GM04504 (cell line): ENCODE measurements at regions not wholly inside any gene's neighbourhood (a gene's known extent, or its start where the extent isn't known, plus 50 kb on each side); places are given as distances from the start of the nearest gene placed in this dataset.

Experiments
- DNase-seq: peaks from one replicate; pipeline ENCODE4 v3.0.0-alpha.2; 2012; ENCODE audit warnings: low read depth

DNA sequence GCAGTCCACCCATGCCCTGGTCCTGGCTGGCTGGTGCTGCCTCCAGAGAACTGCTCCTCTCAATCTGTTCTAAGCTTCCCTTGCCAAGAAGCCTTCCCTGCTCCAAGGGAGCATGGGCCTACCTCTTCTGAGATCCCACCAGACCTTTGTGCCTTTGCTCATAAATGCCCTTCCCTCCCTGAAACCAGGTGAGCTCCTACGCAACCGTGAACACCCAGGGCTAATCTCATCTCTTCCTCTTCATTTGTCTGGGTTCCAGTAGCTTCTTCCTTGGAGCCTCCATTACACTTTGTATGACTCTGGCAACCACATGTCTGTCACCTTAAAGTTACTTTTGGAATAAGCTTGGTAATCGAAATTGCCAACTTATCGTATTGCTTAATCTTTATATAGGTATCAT, 270.6 kb downstream of the PBX3 start:
- no peak for DNase-seq

DNA sequence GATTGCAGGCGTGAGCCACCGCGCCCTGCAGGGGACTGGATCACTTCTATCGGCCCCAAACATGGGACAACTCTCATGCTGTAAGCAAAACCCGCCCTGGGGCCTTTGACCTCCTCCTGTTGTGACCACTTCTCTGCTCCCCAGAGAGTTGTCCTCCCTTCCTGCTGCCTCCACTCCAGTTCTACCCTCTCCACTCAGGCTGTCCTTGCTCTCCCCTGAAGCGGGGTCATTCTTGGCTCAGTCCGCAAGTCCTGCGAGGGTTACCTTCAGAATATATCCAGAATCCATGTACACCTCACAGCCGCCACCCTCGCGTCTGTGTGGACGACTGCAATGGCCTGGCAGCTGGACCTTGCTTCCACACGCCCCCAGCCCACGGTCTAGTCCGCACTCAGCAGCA, 273.7 kb downstream of the PBX3 start:
- DNase-seq: no peak

DNA sequence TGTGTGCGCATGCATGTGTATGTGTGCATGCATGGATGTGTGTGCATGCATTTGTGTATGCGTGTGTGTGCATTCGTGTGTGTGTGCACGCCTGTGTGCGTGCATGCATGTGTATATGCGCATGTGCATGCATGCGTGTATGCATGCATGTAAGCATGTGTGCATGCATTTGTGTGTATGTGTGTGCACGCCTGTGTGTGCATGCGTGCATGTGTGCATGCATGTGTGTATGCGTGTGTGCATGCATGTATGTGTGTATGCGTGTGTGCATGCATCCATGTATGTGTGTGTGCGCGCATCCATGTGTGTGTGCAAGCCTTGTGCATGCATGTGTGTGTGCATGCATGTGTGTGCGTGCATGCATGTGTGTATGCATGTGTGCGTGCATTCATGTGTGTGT, 276.8 kb downstream of the PBX3 start:
- no peak for DNase-seq

DNA sequence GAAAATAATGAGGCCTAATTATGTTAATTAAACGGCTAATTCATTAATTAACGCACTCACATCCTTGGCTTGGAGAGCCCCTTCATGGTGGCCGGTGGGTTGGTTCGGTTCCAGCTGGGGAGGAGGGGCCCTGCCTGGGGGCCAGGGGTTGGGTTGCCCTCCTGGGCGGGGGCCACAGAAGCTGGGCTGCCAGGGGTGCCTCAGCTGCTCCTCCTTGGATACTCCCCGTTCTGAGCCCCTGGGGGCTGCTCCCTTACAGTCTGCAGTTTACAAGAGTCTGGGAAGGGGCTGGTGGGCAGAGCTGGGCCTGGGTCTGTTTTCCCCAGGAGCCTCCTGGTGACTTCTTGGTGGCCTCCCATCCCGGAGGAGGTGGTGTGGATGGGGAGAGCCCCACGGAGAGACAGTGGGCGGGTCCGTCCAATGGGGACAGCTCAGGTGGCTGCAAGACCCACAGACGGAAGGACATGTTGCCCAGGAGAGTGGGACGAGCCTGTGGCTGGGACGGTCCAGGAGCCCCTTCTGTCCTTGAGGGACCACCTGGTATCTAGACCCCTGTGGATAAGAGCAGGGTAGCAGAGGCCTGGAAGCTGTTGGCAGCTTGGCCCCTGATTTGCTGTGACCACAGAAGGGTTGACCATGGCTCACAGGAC, 277.5 kb downstream of the PBX3 start:
- no peak for DNase-seq

DNA sequence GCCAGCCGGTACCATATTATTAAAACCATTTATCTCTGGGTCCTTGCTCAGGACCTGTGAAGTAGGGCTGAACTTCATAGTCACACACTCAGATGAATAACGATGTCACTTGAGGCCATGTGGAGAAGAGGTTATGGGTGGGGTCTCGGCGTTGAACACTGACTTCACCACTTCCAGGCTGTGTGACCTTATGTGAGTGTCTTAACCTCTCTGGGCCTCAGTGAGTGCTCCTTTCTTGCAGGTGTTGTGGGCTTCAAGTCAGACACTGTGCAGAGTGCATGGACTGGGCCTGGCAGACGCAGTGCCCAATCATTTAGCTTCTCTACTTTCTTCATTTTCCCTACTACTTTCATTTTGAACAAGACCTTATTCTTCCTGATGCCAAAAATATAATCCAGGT, 278.8 kb downstream of the PBX3 start:
- no peak for DNase-seq

DNA sequence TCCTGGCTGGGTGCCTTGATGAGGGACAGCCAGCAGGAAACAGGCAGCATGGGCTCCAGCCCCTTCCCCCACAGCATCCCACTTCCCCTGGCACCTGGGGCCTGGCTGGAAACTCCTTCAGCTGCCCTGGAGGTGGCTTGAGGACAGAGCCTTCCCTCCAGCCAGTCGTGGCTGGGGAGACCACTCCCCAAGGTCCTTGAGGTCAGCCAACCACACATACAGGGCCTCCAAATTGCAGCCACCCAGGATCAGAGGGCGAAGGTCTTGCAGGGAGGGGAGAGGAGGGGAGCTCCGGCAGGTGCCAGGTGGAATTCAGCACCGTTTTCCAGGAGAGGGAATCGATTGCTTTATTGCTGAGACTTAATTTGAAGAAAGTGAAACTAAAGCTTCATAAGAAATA, 280.4 kb downstream of the PBX3 start:
- no peak for DNase-seq

DNA sequence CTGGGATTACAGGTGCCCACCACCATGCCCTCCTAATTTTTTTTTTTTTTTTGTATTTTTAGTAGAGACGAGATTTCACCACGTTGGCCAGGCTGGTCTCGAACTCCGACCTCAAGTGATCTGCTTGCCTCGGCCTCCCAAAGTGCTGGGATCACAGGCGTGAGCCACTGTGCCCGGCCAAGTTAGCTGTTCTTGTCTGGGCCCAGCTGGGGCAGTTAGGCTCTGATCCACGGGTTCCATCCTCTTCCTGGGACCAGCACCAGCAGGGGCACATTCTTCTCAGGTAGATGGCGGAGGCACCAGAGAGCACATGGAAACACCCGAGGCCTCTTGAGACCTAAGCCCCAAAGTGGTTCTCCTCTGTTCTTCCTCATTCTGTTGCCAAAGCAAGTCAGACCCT, 281.6 kb downstream of the PBX3 start:
- no peak for DNase-seq

DNA sequence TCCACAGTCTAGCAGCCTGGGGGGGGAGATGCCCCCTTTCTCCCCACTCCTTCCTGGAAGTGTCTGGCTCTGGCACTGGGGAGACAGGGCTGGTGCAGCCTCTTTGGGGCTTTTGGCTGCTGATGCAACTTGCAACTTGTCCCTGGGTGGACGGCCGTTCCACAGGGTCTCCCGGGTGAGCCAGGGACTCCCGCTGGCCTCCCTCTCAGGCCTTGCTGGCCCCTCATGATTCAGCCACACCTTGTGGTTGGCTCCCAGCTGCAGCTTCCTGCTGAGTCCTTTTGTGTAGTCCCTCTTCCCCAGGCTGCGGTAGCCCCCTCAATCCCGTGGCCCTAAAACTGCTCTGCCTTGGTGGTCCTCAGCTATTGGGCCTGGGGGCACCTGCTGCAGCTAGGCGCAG, 283.5 kb downstream of the PBX3 start:
- DNase-seq: no peak

DNA sequence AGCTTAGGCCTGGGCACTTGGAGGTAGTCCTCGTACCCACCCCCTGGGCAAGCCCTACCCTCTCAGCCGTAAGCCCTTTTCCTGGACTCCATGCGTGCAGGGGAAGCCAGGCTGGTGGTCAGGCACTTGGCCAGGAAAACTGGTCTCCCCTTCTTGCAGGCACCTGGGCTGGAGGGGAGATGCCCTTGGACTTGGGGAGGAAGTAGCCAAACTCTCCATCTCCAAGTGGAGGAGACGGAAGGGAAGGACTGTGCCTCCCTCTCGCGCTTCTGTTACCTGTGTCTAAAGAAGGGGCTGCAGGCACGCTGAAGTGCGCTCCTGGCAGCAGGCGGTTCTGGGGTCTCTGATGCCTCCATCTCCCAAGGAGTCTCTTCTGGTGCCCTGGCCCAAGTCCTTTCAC, 283.9 kb downstream of the PBX3 start:
- no peak for DNase-seq

DNA sequence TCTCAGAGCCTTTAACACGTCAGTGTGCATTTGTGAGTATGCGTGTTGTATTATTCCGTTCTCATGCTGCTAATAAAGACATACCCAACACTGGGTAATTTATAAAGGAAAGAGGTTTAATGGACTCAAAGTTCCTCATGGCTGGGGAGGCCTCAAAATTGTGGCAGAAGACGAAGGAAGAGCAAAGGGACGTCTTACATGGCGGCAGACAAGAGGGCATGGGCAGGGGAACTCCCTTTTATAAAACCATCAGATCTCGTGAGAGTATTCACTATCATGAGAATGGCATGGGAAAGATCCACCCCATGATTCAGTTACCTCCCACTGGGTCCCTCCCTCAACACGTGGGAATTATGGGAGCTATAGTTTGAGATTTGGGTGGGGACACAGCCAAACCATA, 285.0 kb downstream of the PBX3 start:
- no peak for DNase-seq

DNA sequence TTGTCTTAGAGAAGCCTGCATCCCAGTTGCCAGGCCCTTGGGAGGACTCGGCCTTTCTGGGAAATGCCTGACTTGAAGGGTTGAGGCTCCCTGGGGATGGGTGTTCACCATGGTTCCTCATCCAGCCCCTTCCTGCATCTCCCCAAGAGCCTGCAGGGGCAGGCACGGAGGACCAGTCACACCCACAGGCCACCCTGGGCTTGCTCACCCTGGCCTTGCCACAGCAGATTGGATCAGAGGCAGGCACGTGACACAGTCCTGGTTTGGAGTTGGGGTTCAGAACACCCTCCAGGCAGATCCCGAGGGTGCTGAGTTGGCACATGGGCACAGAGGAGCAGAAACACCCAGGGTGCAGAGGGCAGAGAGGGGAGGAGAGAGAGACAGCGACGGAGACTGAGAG, 286.1 kb downstream of the PBX3 start:
- no peak for DNase-seq

DNA sequence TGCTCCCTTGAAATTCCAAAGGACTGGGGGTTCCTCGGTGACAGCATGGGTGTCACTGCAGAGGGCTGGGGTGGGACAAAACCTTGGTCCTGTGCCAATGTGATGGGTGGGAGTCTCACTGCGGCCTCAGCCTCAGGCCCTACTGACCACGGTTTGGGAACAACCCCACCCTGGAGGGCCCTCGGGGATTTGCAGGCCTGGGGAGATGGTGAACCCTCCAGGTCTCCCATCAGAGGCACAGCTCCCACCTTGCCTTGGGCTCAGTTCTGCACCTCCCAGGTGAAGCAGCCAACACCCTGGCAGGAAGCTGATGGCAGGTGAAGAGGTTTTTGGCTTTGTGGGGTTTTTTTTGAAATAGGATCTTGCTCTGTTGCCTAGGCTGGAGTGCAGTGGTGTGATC, 286.8 kb downstream of the PBX3 start:
- DNase-seq: no peak

DNA sequence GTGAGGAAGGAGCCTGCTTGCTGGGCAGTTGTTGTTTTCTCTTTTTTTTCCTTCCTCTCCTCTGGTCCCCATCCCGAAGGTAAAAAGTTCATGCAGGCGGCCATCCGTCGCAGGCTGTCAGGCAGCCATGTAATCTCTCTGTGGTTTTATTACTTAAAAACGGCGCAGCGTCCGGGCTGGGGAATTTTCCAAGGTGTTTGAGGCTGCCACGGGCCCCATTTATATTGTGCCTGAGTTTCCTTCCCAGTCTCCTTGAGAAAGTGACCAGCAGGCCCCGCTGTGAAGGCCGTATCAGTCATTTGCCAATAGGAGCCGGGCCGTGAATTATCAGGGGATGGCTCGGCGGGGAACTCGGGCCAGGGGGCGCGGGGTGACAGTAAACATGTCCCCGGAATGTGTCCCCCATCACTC, 289.7 kb downstream of the PBX3 start:
- DNase-seq: no peak

DNA sequence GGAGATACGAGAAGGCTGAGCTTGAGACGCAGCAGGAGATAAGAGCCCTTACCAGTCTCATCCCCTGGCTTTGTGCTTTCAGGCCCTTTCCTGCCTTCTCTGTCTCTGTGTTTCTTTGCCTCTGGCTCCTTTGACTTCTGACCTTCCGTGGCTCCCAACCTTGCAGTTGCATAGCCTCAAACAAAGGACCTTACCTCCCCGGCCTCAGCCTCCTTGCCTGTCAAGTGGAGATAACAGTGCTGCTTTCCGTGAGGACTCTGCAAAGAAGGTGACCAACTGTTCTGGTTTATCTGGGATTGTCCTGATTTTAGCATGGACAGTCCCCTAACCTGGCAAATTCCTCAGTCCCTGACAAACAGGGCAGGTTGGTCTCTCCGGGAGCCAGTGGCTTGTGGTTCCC, 287.8 kb upstream of the MVB12B start:
- DNase-seq: no peak

DNA sequence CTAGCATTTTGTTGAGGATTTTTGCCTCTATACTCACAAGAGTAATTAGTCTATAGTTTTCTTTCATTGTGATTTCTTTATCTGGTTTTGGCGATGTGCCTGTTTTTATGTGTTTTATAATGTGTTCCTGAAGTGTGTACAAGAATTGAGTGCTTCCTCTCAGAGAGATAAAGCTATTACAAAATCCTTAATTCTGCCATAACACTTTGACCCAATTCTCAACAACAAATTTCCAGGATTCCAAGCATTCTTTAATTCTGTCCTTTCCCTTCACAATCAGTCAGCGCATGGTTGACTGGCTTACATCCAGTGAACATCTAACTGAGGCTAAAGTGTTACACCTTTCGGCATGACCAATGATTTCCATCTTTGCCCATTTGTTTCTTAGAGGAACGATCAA, 282.9 kb upstream of the MVB12B start:
- DNase-seq: no peak

DNA sequence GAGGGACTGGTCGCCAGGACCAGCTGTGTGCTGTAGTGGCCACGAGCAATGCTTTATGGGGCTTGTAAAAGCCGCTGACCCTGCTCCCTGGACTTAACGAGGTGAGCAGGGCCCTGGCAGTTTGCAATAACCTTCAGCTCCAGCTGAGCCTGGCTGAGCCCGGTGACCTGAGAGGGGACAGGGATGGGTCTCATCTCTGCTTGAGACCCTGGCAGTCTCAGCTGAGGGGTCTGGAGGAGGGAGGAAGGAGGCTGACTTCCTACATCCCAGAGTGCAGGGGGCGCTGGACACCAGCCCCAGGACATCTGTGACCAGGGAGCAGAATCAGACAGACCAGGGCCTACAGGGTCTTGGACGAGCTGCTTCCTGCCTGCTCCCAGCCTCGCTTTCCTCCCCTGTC, 277.5 kb upstream of the MVB12B start:
- DNase-seq: no peak

DNA sequence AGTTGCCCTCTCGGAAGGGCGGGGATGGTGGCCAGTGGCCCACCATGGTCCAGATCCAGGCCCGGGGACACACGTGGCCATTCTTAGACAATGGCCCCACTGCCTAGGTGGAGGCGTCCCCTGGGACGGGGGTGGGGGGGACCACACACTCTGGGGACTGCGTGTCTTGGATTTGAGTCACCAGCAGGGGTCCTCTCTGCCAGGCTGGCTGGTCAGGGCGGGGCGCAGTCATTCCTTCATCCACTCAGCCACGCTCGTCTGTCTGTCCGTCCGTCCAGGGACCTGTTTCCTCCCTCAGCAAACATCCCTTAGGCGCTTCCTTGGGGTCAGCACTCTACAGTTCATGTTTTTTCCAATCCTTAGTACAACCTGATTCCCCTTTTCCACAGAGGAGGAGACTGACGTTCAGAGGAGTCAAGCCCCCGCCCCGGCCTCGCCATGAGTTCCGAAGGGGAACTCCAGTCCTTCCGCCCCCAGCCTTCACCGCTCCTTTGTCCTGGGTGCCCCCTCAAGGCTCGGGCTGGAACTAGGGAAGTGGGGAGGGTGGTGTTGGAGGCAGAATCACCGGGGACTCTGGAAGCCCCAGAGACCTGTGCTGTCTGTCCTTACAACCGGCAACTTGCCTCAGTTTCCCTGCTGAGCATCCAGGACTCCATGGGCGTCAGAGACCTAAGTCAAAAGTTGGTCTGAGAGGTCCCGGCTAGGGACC, 276.6 kb upstream of the MVB12B start:
- DNase-seq: no peak

DNA sequence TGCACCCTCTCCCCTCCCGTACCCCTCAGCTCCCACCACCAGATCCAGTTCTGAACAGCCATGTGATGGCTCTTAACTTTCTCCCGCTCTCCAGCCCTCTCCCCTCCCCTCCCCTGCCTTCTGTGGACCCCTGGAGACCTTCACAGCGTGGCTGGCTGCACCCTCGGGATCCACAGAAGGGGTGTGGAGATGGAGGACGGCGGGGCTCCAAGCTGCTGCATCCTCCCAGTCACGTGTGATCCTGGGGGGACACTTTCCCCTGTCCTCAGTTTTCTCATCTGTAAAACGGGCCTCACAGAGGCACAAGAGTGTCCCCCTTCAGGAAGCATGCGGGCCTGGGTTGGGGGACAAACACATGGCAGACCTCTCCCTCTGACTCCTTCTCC, 276.0 kb upstream of the MVB12B start:
- no peak for DNase-seq

DNA sequence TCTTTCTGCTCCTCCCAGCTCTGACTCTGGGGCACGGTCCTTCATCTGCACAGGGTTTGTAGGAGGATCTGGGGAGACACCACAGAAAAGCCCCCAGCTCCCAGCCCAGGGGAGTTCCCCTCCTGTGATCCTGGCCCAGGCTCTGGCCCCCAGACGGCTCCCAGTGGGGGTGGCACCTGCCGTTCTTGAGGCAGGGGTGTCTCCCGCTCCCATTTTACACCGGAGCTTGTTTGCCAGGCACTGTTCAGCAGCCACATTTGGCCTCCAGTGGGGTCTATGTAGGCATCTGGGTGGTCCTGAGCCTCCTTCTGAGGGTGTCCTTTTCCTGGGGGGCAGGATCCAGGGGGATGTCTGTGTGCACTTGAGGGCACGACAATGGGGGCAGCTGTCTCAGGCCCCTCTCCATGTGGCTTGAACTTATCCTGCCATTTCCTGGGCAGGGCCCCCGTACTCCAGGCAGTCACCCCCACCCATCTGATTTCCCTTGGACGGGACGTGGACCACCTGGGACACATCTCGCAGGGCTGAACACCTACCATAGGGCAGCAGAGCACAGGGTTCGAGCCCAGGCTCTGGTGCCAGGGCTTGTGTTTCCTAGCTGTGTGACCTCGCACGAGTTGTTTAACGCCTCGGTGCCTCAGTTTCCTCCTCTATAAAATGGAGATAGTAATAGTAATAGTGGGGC, 275.0 kb upstream of the MVB12B start:
- no peak for DNase-seq

DNA sequence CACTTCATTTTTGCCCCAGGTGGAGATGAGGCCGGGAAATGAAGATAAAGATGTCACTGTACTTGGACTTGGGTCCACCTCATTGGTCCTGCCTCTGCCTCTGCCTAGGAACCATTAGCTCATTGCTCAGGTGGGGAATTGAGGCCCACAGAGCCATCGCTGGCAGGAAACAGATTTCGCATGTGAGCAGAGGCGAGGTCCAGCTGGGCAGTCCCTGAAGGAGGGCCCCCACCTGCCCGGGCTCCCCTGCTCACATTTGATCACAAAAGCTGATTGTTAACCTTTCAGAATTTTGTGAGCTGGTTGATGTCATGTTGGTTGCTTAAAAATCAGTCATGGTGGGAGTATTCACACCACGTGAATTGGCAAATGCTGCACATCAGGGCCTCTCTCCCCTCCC, 273.8 kb upstream of the MVB12B start:
- no peak for DNase-seq

DNA sequence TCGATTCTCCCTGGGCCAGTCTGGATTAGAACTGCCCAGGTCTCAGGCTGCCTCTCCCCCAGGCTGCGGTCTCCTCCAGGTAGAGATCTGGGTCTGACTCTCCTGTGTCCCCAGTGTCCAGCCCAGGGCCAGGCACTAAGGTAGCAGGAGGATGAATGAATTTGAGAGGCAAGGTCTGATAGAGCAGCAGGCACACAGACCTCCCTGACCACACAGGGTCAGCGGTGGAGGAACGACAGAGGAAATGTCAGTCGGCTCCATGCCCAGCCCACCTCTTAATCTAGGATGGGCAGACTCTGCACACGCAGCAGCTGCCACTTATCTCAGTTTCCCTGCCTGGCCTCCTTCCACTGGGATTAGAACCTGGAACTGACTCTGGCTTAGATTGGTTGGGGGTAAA, 272.7 kb upstream of the MVB12B start:
- no peak for DNase-seq

DNA sequence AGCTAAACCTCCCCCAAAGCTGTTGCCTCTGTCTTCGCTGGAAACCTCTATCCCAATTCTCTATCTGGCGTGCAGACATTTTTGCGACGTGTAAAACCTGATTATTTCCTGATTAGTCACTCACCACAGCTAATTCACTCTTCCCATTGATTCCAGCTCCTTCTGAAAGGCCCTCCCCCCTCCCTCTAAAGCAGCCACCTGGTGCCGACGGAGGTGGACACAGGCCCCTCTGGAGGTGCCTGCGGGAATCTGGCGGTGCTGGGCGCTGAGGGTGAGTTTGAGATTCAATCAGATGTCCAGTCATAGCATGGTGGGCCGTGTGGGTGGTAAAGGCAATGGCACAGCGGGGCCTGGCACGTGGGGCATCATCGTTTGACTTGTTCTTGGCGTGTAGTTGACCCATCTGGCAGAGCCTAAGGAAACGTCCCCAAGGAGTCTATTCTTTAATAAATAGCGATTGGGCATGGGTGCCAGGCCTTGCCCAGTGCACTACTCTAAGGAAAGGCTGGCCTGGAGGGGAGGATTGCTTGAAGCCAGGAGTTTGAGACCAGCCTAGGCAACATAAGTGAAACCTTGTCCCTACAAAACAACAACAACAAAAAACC, 271.1 kb upstream of the MVB12B start:
- DNase-seq: peak; percentile 20

DNA sequence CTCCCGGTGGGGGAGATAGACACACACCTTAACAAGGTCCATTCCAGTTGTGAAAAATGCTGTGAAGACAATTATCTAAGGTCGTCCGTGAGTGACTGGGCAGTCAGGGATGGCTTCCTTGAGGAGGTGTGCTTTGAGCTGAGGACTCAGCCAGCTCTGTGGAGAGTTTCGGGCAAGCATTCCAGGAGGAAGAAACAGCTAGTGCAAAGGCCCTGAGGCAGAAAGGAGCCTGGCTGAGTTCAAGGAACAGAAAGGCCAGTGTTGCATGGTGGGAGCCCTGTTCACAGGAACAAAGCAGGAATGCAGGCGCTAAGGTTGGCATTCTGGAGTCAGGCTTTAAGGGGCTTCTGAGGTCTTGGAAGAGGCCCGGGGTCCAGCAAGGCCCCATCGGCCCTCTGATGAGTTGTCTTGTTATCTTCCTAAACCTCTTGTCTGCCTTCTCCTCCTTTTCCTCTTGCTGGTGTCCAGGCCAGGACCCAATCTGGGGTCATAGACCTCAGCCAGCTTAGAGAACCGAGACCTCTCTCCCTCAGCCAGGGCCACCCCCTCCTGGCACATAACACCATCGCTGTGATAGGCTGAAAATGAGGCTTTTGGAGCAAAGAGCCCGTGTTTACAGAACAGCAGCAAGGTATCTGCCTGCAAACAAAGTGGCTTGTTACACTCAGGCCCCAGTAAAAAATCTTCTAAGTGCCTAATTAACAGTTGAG, 270.2 kb upstream of the MVB12B start:
- DNase-seq: no peak
